Nucleus accumbens (tissue), 56 donors: ENCODE measurements at regions not wholly inside any gene's neighbourhood (a gene's known extent, or its start where the extent isn't known, plus 50 kb on each side); places are given as distances from the start of the nearest gene placed in this dataset.
A peak's percentile ranks its signal among the peaks of the same experiment; 100 is the strongest.

Source experiments
- DNase-seq, 56 donors: peaks; one replicate each; lab custom pipeline; 2025; lab: John Stamatoyannopoulos, UW

DNA sequence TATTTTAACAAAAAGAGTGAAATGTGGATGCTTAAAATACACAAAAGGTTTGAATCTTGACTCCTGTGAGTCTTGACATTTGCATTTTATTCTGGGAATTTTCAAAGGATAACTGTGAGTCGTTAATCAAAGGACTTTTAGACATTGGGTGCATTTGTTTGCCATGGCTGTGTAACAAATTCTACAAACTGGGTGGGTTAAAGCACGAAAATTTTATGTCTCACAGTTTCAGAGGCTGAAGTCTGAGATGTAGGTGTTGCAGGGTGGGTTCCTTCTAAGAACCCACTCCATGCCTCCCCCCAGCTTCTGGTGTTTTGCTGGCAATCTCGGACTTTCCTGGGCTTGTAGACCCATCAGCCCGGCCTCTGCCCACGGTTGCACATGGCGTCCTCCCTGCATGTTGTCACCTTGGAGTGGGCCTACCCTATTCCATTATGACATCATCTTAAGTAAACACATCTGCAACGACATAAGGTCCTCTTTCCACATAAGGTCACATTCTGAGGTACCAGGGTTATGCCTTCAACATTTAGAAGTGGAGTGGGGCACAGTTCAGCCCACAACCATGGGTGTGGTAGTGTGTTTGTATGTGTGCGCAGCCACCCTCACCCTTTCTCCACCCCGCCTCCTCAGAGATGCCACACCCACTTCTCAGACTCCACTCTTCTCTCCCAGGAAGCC, 113.1 kb downstream of the FOXA2 start:
- no peak for DNase-seq

DNA sequence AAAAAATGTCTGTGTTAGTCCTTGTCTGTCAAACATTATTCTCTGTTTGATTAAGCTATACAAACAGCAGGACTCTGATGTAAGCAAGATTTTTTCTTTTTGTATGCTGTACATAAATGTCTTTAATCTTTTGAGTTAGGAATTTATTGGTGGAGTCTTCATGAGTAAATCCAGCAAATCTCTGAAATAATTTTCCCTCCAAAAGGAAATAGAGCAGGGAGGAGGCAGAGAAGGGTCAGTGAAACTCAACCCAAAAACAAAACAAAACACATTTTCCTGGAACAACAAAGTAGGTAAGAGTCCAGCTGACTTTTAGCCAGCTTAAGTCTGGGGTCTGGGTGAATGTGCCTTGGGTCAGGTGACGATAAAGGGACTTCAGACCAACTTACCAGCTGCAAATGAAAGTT, 113.7 kb downstream of the FOXA2 start:
- DNase-seq, result no peak

DNA sequence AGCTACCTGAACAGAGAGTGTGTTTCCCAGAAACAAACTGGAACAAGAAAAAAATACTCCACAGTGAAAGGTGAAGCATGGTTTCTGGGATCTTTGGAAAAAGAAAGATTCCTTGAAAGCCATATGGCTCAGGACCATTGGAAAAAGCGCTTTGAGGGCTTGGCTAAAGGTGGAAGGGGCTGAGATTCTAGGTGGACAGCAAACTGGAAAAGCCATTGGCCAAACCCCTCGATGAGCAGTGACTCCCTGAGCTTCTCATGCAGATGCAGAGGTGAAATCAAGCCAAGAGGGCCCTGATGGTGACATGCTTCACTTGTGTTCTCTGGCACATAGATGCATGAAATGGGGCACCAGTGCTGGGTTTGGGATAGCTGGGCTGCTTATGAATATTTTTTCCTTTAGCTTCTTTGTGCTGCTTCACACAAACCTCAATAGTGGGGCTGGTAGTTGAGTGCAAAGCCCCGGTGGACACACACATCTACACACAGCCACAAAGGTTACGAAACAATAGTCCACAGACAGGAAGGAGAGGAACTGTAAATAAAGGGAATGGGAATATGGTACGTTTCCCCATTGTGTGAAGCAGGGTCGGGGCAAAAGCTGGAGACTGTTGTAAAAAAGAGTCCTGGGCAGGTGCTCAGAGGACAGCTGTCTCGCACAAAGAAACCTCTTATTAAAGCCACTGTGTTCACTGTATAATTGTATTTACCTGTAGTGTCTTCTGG, 117.8 kb downstream of the FOXA2 start:
- DNase-seq, result no peak

- no peak for DNase-seq
Observed at GRCh38 chr20:22465622-22466446, 118.5 kb downstream of the FOXA2 start.

- no peak for DNase-seq
Observed at GRCh38 chr20:22464312-22465003, 119.9 kb downstream of the FOXA2 start.

DNA sequence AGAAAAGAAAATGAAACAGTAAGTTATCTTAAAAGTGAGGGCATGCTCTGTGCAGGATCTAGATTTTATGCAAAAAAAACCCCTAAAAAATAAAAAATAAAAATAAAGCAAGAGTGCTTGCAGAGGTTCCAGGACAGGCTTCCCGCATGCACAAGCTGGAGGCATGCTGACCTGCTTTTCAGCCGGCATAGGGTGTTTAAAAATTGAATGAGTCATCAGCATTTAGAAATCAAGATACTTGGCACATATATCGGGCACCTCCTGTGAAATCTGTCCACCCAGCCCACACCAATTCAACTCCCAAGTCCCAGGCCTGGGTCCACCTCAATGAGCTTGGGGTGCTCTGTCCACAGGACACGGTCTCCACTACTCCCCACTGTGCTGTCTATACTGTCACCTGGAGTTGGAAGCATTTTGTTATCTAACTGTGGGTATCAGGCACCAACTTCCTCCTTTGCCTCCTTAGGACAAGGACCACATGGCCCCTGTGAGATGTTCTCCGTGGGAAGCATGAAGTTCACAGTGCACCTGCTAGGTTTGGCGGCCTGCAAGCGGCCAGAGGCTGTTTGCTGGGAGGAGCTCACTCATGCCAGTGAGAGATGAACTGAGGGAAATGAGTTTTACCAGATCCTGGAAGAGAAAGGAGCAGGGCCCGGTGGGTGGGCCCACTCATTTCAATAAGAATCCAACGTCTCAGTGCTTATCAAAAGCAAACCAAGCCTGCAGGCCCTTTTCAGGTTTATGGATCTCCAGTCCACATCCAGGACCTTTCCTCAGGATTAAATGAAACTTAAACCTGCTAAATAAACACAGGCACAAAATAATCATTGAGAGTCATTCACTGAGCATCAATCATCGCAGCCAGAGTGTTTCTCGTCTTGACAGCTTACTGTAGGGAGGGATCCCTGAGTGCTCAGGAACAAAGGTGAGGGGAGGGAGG, 121.1 kb downstream of the FOXA2 start:
- no peak for DNase-seq

DNA sequence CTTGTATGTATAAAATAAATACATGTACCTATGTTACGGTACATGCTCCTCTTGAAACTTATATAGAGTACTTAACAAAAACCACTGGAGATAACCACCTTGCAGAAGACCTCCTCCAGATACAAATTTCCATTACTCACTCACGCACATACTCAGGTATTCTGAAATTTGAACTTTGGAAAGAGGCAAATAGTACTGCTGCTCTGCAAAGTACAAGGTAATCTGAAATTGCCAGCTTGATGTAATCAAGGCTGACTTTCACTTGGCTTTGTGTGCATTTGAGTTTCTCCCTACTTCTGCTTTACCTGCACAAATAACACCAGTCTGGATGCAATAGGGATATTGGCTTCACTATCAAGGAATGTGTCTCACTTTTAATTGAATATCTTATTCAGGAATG, 123.6 kb downstream of the FOXA2 start:
- DNase-seq, result no peak

- no peak for DNase-seq
Observed at GRCh38 chr20:22460231-22460630, 124.1 kb downstream of the FOXA2 start.

DNA sequence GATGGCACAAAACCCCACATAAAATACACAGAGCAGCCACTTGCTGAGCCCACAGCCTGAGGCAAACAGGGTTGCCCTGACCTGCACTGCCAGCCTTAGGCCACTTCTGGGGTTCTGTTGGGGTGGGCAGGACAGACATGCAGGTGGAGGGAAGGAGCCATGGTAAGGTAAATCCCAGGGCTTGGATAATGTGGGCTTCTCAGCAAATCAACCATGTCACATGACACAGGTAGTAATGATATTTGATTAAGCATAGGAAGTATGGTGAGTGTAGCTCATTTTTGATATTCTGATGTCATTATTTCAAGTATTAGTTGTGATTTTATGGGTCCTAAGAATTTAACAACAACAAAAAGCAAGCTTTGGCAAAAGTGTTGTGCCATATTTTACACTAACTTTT, 124.6 kb downstream of the FOXA2 start:
- no peak for DNase-seq

- no peak for DNase-seq
Observed at GRCh38 chr20:22456109-22456508, 128.3 kb downstream of the FOXA2 start.

DNA sequence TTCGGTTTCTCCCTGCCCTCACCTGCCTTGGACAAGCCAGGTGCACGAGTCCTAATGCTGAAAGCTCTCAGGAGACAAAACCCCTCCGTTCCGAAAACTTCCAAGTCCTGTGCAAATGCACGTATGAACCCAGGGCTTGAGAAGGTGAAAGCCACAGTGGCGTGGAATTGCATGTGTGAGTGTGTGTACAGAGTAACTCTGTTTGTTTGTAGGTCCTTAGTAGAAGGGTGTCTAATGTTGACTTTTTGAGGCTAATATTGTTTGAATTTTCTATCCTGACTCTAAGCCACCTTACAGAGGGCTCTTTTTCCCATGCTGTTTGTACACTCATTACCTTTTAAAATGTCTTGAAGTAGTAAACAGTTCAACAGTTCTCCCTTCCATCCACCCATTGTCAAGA, 129.1 kb downstream of the FOXA2 start:
- DNase-seq, result no peak

DNA sequence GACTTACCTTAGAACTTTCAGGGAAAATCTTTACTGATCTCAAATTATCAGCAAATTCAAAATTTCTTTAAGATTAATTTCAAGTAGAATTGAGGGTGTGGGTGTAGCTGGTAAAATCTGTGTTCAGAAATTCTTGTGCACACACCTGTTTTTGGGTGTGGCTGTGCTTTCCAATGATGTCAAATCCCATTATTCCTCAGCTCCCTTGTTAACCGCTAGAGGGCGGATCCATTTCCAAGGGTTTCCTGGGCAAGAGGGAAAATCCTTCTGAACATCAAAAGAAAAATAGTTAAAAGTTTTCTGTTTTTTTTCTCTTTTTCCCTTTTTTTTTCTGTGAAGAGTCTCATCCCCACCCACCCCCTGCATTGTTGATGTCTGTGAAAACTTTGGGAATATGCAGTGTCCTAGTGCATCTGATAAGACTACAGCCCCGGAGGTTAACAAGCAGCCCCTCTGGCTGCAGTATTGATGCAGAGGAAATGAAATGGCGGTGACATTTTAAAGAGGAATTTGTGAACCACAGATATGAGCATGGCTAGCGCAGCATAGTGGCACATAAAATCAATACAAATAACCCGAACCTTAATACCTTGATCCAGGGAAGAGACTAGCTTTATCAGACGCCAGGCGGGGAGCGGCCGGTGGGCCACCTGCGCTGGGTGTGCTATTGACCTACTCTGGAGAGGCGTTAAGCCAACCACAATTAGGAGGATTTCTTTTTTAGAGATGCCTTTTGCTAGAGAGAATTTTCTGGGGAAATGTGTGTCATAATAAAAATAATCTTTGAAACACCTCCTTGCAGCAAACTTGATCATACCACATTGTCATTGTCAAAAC, 130.9 kb downstream of the FOXA2 start:
- no peak for DNase-seq

GRCh38 chr20:22452442-22453011, 131.8 kb downstream of the FOXA2 start:
- DNase-seq, result no peak

DNA sequence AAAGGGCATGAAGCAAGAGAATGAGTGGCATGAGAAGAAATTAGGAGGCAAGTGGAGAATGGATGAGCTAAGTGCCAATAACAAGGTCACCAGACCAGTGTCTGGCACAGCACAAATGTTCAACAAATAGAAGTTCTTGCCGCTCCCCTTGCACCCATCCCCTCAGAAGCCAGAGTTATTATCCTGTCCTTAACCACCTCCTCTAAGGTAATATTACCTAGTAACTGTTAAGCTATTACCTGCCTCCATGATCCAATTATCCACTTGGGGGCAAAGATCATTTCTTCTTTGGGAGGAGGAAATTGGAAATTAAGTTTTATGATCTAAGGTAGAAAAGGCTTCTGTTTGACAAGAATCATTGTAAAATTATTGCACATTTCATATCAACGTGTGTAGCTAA, 133.8 kb downstream of the FOXA2 start:
- no peak for DNase-seq

- peak in 10 of 56 donors; percentile 6 to 23 (median 10) for DNase-seq
Observed at GRCh38 chr20:22449188-22449973, 135.0 kb downstream of the FOXA2 start.

GRCh38 chr20:22447447-22447778, 137.0 kb downstream of the FOXA2 start:
- DNase-seq, result no peak

- no peak for DNase-seq
Observed at GRCh38 chr20:22446613-22447446, 137.5 kb downstream of the FOXA2 start.
